GM23248 (cell line): ENCODE measurements at regions not wholly inside any gene's neighbourhood (a gene's known extent, or its start where the extent isn't known, plus 50 kb on each side); places are given as distances from the start of the nearest gene placed in this dataset.

ENCODE experiments used
- EZH2 ChIP-seq: fragments of 200-600 bp; sonication (generic); IDR thresholded peaks from 2 replicates; pipeline ENCODE4 v1.6.1; 2018; ENCODE audit warnings: antibody characterized with exemption, mild to moderate bottlenecking; ENCODE audit not compliant: insufficient read depth, poor library complexity, severe bottlenecking
- EZH2phosphoT487 ChIP-seq: fragments of 200-600 bp; sonication (generic); IDR thresholded peaks from 2 replicates; pipeline ENCODE4 v1.6.1; 2018; ENCODE audit warnings: antibody characterized with exemption, moderate library complexity, mild to moderate bottlenecking, low read depth; ENCODE audit not compliant: insufficient read depth

DNA sequence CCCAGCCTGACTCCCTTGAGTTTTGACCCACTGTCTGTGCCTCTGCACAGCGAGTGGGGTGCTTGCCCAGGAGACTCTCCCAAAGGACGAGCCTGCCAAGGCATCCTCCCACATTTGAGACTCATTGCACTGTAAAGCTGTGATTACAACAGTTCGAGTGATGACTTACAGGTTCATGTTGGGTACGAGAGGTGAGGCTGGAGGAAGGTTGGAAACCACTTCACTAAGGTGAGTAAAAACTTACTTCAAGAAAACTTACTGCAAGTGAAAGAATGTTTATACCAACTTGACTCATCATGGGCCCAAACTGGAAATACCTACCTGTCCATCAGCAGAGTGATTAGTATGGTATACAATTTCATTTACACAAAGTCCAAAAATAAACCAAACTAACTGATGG, 360.1 kb upstream of the CDH11 start:
- TF ChIP-seq EZH2, result no peak
- TF ChIP-seq EZH2phosphoT487, result no peak
